ENCODE measurements at regions not wholly inside any gene's neighbourhood (a gene's known extent, or its start where the extent isn't known, plus 50 kb on each side); places are given as distances from the start of the nearest gene placed in this dataset.

DNA sequence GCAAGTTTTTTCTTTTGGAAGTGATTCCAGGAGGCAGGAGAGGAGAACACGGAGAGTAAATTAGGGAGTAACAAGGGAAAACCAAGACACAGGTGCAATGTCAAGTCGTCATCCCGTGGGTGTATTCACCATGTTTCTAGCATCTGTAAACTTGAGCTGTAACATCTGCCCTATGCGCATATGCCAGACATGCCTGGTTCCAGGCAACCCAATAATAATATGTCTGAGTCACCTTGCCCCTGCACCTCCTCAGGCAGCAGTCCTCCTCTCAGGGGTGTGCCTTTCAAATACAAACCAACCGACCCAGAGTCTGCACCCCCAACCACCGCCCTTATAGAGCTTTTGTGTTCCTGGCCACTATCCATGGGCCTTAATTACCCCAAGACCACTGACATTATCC, 107.0 kb upstream of the PDE1C start:
- TF ChIP-seq, protein P1, sequence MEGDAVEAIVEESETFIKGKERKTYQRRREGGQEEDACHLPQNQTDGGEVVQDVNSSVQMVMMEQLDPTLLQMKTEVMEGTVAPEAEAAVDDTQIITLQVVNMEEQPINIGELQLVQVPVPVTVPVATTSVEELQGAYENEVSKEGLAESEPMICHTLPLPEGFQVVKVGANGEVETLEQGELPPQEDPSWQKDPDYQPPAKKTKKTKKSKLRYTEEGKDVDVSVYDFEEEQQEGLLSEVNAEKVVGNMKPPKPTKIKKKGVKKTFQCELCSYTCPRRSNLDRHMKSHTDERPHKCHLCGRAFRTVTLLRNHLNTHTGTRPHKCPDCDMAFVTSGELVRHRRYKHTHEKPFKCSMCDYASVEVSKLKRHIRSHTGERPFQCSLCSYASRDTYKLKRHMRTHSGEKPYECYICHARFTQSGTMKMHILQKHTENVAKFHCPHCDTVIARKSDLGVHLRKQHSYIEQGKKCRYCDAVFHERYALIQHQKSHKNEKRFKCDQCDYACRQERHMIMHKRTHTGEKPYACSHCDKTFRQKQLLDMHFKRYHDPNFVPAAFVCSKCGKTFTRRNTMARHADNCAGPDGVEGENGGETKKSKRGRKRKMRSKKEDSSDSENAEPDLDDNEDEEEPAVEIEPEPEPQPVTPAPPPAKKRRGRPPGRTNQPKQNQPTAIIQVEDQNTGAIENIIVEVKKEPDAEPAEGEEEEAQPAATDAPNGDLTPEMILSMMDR (IDR thresholded peaks at IDR 0.05; ENCODE audit: unreplicated experiment), result no peak
- Mint-ChIP-seq H3K4me1 (ENCODE audit: insufficient read depth, unreplicated experiment) (peaks cover 6% of the 10 kb centered on the region), H3K27ac (ENCODE audit: low read depth, unreplicated experiment) (no peak overlapping the region), H3K36me3 (ENCODE audit: insufficient read depth, unreplicated experiment) (no peaks in the 10 kb centered on the region), H3K27me3 (ENCODE audit: insufficient read depth, unreplicated experiment) (peaks cover 10% of the 10 kb centered on the region), H3K4me3 (ENCODE audit: unreplicated experiment) (no peak overlapping the region), H3K9me3 (ENCODE audit: unreplicated experiment) (no peaks in the 10 kb centered on the region)
- ChIA-PET POLR2A (no interaction called here), CTCF (interaction anchor here (1.2 to 2.8 kb wide), 4 partner anchors 13 to 433 kb away, joined by 3 to 16 read pairs (median 4); no protein-coding TSS in a partner anchor)
- intact Hi-C loops (cut with micrococcal nuclease), result no loop called here
- DNase-seq (ENCODE audit: unreplicated experiment), result no peak
- BruUV-seq (replicated peaks), result no TSS peak

DNA sequence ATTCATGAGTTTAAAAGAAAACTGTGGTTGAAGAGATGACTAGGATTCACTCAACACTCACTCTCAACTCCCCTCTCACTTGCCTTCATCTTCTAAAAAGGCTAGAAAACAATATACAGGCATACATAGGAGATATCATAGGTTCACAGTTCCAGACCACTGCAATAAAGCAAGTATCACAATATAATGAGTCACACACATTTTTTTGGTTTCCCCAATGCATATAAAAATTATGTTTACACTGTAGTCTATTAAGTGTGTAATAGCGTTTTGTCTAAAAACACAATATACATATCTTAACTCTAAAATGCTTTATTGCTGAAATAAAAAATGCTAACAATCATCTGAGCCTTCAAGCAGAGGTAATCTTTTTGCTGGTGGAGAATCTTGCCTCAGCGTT, 104.9 kb upstream of the PDE1C start:
- Mint-ChIP-seq H3K27ac (ENCODE audit: low read depth, unreplicated experiment) (no peak overlapping the region), H3K4me3 (ENCODE audit: unreplicated experiment) (no peak overlapping the region), H3K36me3 (ENCODE audit: insufficient read depth, unreplicated experiment) (no peaks in the 10 kb centered on the region), H3K9me3 (ENCODE audit: unreplicated experiment) (no peaks in the 10 kb centered on the region), H3K27me3 (ENCODE audit: insufficient read depth, unreplicated experiment) (no peaks in the 10 kb centered on the region), H3K4me1 (ENCODE audit: insufficient read depth, unreplicated experiment) (peaks cover 6% of the 10 kb centered on the region)
- TF ChIP-seq, protein P1 (IDR thresholded peaks at IDR 0.05; ENCODE audit: unreplicated experiment), result no peak
- ChIA-PET POLR2A (no interaction called here), CTCF (no interaction called here)
- intact Hi-C loops (cut with micrococcal nuclease), result no loop called here
- no peak for DNase-seq (ENCODE audit: unreplicated experiment)
- no TSS peak for BruUV-seq (replicated peaks)

- Mint-ChIP-seq H3K27me3 (ENCODE audit: insufficient read depth, unreplicated experiment) (no peaks in the 10 kb centered on the region), H3K4me1 (ENCODE audit: insufficient read depth, unreplicated experiment) (no peaks in the 10 kb centered on the region), H3K4me3 (ENCODE audit: unreplicated experiment) (no peak overlapping the region), H3K9me3 (ENCODE audit: unreplicated experiment) (no peaks in the 10 kb centered on the region), H3K36me3 (ENCODE audit: insufficient read depth, unreplicated experiment) (no peaks in the 10 kb centered on the region), H3K27ac (ENCODE audit: low read depth, unreplicated experiment) (no peak overlapping the region)
- POLR2A ChIA-PET, result no interaction called here
- CTCF ChIA-PET, result no interaction called here
- TF ChIP-seq, protein P1 (IDR thresholded peaks at IDR 0.05; ENCODE audit: unreplicated experiment), result no peak
- DNase-seq (ENCODE audit: unreplicated experiment), result no peak
- no TSS peak for BruUV-seq (replicated peaks)
- intact Hi-C loops (cut with micrococcal nuclease), result no loop called here
These were observed 101.0 kb upstream of the PDE1C start for GRCh38 chr7:32171248-32171647.

DNA sequence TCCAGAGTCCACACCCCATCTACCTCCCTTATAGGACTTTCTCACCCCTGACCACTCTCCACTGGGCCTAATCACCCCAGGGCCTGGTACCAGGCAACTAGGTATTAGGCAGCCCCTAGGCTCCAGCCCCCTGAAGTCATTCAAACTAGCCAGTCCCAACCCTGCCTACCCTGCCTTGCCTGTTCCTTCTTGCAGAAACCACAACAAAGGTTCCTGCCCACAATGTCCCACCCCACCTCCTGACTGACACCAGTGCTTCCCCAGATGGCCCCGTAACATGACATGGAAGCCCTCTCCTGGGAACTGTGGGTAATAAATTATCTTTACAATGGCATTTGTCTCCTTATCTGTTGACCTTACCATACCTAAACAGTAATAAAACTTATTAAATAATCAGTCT, 100.6 kb upstream of the PDE1C start:
- no peaks in the 10 kb centered on the region for H3K9me3 Mint-ChIP-seq (ENCODE audit: unreplicated experiment)
- intact Hi-C loops (cut with micrococcal nuclease), result no loop called here
- POLR2A ChIA-PET, result no interaction called here
- BruUV-seq (replicated peaks), result no TSS peak
- no peaks in the 10 kb centered on the region for H3K27me3 Mint-ChIP-seq (ENCODE audit: insufficient read depth, unreplicated experiment)
- H3K4me1 Mint-ChIP-seq (ENCODE audit: insufficient read depth, unreplicated experiment), result no peaks in the 10 kb centered on the region
- CTCF ChIA-PET, result interaction anchor here (0.9 kb wide), 1 partner anchor 8 kb away, joined by 3 read pairs; no protein-coding TSS in a partner anchor
- H3K36me3 Mint-ChIP-seq (ENCODE audit: insufficient read depth, unreplicated experiment), result no peaks in the 10 kb centered on the region
- TF ChIP-seq, protein P1 (IDR thresholded peaks at IDR 0.05; ENCODE audit: unreplicated experiment), result no peak
- DNase-seq (ENCODE audit: unreplicated experiment), result no peak
- no peak overlapping the region for H3K27ac Mint-ChIP-seq (ENCODE audit: low read depth, unreplicated experiment)
- H3K4me3 Mint-ChIP-seq (ENCODE audit: unreplicated experiment), result no peak overlapping the region

All from MCF 10A (cell line).